ENCODE measurements at regions not wholly inside any gene's neighbourhood (a gene's known extent, or its start where the extent isn't known, plus 50 kb on each side); places are given as distances from the start of the nearest gene placed in this dataset.

DNA sequence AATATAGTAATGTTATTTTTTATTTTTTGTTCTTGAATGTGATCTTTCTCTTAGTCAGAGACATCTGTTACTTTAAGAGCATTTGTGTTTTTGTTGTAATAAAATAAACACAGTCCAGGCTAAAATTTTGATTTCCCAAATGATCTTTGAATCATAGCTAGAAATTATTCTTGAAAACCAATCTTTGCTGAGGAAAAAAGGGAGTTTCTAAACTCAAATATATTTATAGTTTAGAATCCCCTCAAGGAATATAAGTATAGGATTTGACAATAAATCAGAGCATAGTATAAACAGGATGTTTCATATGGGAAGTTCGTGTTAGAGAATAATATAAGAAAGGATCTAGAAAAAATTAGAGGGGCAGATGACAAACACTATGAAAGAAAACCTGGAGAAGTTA, 118.8 kb upstream of the ADAMTS19 start:
- no peak for DNase-seq (ENCODE audit: low spot score)

DNA sequence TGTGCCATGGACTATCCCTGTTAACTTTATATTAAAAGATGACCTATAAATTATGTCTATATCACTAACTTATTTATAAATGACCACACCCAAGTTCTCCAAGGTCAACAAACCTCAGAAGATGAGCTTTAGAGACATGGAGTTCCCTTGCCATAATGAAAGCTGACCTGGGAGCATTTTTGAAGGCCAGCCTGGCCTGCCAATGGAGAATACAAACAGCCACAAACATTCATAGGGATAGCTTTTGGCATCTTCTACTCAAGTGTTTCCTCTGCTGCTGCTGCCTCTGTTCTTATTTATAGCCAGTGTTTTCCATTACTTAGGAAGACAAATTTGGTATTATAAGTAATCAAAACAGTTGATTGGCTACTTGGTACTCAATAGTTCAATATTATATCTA, 117.3 kb upstream of the ADAMTS19 start:
- DNase-seq (ENCODE audit: low spot score), result no peak

GRCh38 chr5:129345213-129345924, 114.7 kb upstream of the ADAMTS19 start:
- DNase-seq (ENCODE audit: low spot score), result no peak

GRCh38 chr5:129356846-129357245, 103.3 kb upstream of the ADAMTS19 start:
- no peak for DNase-seq (ENCODE audit: low spot score)

- no peak for DNase-seq (ENCODE audit: low spot score)
Measured at GRCh38 chr5:129358069-129358468, 102.0 kb upstream of the ADAMTS19 start.

DNA sequence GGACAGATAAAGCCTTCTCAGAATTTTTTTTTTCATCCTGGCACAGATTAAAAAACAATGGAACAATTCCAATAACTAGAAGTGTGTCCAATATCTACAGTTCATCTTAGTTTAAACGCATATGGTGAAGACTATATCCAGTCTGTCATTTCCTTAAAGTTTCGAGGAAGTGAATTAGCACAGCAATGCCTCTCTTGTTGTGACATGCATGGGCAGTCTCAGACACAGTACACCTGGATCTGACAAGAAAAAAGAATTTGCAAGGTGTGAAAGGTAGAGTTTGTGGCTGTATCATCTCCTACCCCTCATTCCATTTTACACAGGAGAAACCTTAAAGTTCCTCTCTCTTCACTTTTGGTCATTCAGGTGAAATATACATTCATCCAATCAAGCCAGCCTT, 100.6 kb upstream of the ADAMTS19 start:
- no peak for DNase-seq (ENCODE audit: low spot score)

DNA sequence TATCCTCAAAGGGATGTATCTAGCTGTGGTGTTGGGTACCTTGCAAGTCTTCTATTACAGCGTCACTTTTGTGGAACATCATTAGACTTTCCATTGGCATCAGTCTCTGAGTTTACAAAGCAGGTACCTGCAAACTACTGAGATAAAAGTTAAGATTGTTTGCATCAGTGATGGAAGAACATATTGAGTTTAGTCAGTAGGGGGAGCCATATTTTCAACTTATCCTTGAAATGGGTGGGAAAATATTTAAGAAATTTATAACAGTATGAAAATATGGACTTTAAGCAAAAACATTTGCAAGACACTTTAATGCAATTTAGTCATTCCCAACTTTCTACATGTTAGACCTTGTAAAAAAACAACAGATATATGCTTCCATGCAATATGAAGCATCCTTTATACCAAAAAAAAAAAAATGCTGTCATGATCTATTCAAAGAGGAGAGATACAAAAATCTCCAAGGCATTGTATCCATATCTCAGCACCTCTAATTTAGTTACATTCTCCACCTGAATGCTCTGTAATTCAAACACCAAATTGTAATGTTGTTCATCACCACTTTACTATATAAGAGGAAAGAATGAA, 98.6 kb upstream of the ADAMTS19 start:
- no peak for DNase-seq (ENCODE audit: low spot score)

GRCh38 chr5:129362456-129362855, 97.6 kb upstream of the ADAMTS19 start:
- no peak for DNase-seq (ENCODE audit: low spot score)

DNA sequence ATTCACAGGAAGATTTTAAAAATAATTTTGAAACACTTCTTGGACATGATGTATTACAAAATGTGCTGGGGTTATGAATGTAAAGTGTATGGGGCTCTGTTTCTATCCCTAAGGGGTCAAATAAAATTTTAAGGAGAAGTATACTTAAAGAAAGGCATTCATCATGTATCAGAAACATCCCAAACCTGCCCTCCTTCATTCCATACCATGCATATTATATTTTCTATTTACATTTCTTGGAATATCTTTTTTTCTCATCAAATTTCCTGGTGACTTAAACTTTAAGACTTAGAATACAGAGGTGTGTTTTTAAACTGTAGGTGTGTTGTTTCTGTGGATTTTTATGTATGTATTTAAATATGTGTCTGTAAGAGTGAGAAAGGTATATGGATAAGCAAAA, 96.1 kb upstream of the ADAMTS19 start:
- DNase-seq (ENCODE audit: low spot score), result no peak

DNA sequence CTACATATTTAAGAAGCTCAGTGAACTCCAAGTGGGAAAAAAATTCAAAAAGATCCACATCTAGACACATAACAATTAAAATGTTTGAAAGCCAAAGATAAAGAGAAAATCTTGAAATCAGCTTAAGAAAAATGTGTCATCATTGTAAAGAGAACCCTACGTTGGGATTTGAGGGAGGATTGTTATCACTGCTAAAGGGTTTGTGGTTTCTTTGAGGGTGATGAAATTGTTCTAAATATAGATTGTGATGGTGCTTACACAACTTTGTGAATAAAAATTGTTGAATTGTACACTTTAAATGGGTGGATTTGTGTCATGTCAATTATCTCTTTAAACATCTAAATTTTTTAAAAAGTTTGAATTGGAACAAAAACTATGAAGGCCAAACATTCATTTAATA, 92.2 kb upstream of the ADAMTS19 start:
- DNase-seq (ENCODE audit: low spot score), result no peak

DNA sequence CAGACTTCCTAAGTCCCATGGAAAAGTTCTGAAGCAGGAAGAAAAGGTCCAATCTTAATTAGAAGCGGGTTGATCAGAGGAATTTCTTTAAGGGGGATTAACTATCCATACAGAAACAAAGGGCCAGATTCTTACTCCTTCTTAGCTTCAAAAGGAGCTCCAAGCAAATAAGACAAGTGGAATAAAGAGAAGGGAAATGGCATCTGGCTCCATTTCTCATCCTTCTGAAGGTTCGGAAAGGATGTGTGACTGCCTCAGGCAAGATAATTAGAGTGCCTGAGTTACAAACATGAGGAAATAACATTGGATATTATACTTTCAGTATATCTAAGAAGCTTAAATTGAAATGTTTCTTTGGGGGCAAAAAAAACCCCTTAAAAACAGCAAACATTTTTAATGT, 88.1 kb upstream of the ADAMTS19 start:
- no peak for DNase-seq (ENCODE audit: low spot score)

GRCh38 chr5:129377504-129377903, 82.6 kb upstream of the ADAMTS19 start:
- DNase-seq (ENCODE audit: low spot score), result no peak

- DNase-seq (ENCODE audit: low spot score), result no peak
Measured at GRCh38 chr5:129378961-129379360, 81.1 kb upstream of the ADAMTS19 start.

- DNase-seq (ENCODE audit: low spot score), result no peak
Measured at GRCh38 chr5:129379406-129379805, 80.7 kb upstream of the ADAMTS19 start.

- no peak for DNase-seq (ENCODE audit: low spot score)
Measured at GRCh38 chr5:129382921-129383672, 77.0 kb upstream of the ADAMTS19 start.

DNA sequence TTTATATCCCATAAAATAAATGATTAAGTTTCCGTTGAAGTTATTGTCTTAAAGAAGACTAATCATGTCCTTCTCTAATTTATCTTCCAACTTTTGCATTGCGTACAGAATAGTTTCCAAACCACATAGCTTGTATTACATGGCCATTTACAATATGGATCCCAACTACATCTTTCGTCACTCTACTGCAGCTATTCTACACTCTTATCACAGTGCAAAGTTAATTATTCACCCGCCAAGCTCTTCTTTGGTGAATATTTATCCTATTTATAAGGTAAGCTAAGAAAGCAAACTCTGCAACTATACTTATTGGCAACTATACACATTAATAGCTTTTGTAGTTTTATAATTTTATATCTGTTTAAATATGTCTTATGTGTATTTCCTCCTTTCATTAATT, 75.9 kb upstream of the ADAMTS19 start:
- no peak for DNase-seq (ENCODE audit: low spot score)

- DNase-seq (ENCODE audit: low spot score), result no peak
Measured at GRCh38 chr5:129384736-129385135, 75.4 kb upstream of the ADAMTS19 start.

GRCh38 chr5:129387944-129388343, 72.2 kb upstream of the ADAMTS19 start:
- DNase-seq (ENCODE audit: low spot score), result no peak

DNA sequence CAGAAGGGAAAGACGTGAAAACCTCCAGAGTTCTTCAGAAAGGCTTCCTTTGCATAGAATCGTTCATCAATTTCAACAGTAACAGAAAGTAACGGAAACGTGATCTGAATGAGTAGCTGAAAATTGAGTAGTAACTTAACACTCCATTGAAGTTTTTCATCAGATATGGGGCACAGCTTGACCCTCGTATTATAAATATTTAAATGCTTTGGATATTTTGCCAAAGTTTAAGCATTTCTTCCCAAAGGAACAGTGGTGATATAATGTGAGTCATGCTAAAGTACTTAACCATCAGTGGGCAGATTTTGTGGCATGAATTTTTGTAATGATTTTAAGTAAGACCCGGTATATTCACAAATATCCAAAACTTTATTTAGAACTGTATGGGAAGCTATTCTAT, 67.4 kb upstream of the ADAMTS19 start:
- DNase-seq (ENCODE audit: low spot score), result no peak

DNA sequence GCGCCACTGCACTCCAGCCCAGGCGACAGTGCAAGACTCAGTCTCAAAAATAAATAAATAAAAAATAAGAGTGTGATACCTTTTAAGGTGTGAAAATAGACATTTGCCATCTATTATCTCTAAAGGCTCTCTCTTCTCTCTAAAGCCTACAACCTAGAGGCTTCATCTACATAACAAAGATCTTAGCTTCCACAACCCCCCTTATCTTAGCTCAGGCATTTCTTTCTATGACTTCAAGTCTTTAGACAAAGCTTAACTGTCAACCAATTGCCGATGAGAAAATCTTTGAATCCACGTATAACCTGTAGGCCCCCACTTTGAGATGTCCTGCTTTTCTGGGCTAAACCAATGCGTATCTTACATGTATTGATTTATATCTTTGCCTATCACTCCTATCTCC, 64.9 kb upstream of the ADAMTS19 start:
- no peak for DNase-seq (ENCODE audit: low spot score)

- no peak for DNase-seq (ENCODE audit: low spot score)
Measured at GRCh38 chr5:129398026-129398678, 61.9 kb upstream of the ADAMTS19 start.

DNA sequence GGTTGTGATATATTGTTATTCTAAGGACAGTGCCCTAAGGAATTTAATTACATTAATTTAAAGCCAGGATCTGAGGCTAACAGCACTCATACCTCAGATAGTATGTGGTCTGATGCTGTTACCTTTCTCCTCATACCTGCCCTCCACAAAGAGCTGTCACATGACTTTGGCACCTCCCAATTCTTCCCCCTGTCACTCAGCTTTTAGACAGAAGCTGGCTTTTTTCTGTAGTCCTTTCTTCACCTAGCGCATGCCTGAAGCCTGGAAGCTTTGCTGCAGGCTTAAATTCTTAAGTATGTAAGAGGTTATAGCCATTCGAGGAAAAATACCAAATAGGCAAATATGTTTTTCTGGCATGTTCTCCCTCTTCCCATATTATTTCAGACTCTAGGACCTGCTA, 61.0 kb upstream of the ADAMTS19 start:
- DNase-seq (ENCODE audit: low spot score), result no peak

All from putamen (tissue), 1 donor.